ENCODE measurements at regions not wholly inside any gene's neighbourhood (a gene's known extent, or its start where the extent isn't known, plus 50 kb on each side); places are given as distances from the start of the nearest gene placed in this dataset.

DNA sequence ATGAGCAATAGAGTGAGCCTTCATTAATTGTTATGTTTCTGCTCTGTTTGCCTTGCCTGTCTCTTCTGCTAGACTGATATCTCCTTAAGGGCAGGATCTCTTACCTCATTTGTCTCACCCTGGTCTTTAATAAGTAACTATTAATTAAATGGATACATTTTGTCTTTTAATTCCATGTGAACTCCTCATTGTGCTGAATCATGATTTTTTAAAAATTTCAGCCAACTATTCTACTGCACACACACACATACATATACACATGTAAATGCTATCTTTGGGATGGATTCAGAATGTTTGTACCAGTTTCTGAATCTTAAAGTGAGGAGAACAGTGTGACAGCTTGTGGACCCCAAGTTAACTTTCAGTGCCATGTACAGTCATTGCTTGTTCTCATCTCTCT lies 731.1 kb upstream of the MAP3K7 start:
- intact Hi-C loops (cut with DNase I) = no loop called here
- Histone ChIP-seq H3K27ac (no peak overlapping the region), H3K27me3 (no peaks in the 10 kb centered on the region), H3K9me3 (no peaks in the 10 kb centered on the region), H3K4me1 (no peaks in the 10 kb centered on the region), H3K4me3 (no peak overlapping the region), H3K36me3 (no peaks in the 10 kb centered on the region)
- ATAC-seq (no peak), DNase-seq (no peak)
- TF ChIP-seq, protein P1, sequence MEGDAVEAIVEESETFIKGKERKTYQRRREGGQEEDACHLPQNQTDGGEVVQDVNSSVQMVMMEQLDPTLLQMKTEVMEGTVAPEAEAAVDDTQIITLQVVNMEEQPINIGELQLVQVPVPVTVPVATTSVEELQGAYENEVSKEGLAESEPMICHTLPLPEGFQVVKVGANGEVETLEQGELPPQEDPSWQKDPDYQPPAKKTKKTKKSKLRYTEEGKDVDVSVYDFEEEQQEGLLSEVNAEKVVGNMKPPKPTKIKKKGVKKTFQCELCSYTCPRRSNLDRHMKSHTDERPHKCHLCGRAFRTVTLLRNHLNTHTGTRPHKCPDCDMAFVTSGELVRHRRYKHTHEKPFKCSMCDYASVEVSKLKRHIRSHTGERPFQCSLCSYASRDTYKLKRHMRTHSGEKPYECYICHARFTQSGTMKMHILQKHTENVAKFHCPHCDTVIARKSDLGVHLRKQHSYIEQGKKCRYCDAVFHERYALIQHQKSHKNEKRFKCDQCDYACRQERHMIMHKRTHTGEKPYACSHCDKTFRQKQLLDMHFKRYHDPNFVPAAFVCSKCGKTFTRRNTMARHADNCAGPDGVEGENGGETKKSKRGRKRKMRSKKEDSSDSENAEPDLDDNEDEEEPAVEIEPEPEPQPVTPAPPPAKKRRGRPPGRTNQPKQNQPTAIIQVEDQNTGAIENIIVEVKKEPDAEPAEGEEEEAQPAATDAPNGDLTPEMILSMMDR (IDR thresholded peaks at IDR 0.05) = no peak

DNA sequence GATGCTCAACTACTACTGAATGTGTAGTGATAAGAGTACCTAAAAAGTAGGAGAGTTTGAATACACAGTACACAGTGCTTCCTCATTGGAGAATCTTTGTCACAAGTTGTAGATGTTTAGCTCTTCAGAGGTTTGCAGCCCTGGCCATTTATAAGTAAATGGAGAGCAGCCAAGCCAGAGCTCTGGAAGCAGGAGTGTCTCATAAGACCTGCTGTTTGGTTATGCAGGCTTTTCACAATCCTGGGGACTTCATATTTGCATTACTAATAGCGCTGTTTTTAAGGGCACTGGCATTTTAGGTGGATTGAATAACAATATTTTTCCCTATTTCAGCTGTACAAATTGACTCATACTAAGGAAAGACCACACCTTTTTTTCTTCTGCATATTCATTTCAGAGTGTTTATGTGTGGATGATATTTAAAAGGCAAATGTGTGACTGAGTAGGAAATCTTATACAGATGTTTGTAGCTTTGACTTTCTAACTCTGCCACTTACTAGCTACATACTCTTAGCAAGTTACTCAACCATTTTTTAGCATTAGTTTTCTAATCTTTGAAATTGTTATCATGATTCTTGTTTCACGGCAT lies 730.5 kb upstream of the MAP3K7 start:
- Histone ChIP-seq H3K36me3 (no peaks in the 10 kb centered on the region), H3K27ac (no peak overlapping the region), H3K4me3 (no peak overlapping the region), H3K4me1 (no peaks in the 10 kb centered on the region), H3K27me3 (no peaks in the 10 kb centered on the region), H3K9me3 (no peaks in the 10 kb centered on the region)
- TF ChIP-seq, protein P1 (IDR thresholded peaks at IDR 0.05) = no peak
- no peak for DNase-seq
- no peak for ATAC-seq
- intact Hi-C loops (cut with DNase I) = no loop called here

DNA sequence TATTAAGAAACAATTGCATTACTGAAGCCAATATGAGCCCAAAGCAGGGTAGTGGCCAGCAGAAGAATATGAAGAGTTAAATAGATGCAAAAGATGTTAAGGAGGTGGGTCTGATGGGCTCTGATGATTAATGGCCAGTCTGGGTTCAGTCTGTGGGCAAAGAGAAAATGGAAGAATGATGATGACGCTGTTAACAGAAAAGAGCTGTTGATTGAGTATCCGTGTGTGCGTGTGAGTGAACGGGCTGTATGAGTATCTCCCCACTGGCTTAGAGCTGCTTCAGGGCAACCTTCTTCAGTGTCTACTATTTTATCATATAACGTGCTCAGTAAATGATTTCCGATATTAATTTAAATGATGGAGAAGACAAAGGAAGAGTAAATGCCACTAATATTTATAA lies 723.3 kb upstream of the MAP3K7 start:
- no peak for DNase-seq
- intact Hi-C loops (cut with DNase I) = no loop called here
- Histone ChIP-seq H3K9me3 (no peaks in the 10 kb centered on the region), H3K27me3 (no peaks in the 10 kb centered on the region), H3K36me3 (no peaks in the 10 kb centered on the region), H3K4me1 (no peaks in the 10 kb centered on the region), H3K4me3 (no peak overlapping the region), H3K27ac (no peak overlapping the region)
- no peak for ATAC-seq
- TF ChIP-seq, protein P1 (IDR thresholded peaks at IDR 0.05) = no peak

DNA sequence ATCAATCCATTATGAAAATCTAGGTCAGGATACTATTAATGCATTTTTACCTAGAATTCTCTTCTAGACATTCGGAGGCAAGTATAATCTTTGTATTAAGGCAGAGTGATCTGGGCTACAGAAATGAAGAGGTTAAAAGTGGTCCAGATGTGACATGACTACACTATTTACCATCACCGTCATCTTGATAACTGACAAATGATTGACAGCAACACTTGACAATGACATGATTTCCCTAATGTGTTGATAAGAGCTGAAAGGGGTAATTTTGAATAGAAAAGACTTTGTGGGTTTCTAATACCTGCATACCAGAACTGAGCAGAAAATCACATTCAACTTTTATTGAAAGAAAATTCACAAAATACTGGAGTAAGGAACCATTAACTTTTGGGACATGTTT lies 718.9 kb upstream of the MAP3K7 start:
- H3K27ac ChIP-seq = no peak overlapping the region
- DNase-seq = no peak
- no peaks in the 10 kb centered on the region for H3K9me3 ChIP-seq
- intact Hi-C loops (cut with DNase I) = no loop called here
- no peak overlapping the region for H3K4me3 ChIP-seq
- no peaks in the 10 kb centered on the region for H3K36me3 ChIP-seq
- no peak for ATAC-seq
- TF ChIP-seq, protein P1 (IDR thresholded peaks at IDR 0.05) = no peak
- H3K4me1 ChIP-seq = no peaks in the 10 kb centered on the region
- H3K27me3 ChIP-seq = no peaks in the 10 kb centered on the region

DNA sequence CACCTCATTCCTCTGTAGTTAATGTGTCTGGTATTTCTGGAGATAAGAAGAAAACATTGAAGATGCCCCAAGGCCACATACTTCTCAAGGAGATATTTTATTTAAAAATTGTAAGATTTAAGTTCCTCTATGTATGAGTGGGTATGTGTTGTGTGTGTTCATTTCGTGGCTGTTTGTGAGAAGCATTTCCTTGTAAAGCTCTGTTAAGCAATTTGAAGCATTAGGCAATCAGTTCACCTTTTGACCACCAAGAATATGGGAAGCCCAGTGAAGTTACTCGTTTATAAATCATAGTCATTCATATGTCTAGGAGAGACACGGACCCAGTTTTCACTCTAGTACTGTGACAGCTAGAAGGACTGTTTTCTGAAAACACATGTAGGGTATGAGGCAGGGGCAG lies 717.6 kb upstream of the MAP3K7 start:
- intact Hi-C loops (cut with DNase I) = no loop called here
- H3K27me3 ChIP-seq = no peaks in the 10 kb centered on the region
- no peak for ATAC-seq

More for the DNA sequence above, 717.6 kb upstream of the MAP3K7 start:
- Histone ChIP-seq H3K4me3 (no peak overlapping the region), H3K9me3 (no peaks in the 10 kb centered on the region), H3K4me1 (no peaks in the 10 kb centered on the region), H3K27ac (no peak overlapping the region), H3K36me3 (no peaks in the 10 kb centered on the region)
- TF ChIP-seq, protein P1 (IDR thresholded peaks at IDR 0.05) = no peak
- no peak for DNase-seq

Data from upper lobe of right lung (tissue), 1 donor.